Adrenal gland (tissue), 9 donors: ENCODE measurements at regions not wholly inside any gene's neighbourhood (a gene's known extent, or its start where the extent isn't known, plus 50 kb on each side); places are given as distances from the start of the nearest gene placed in this dataset.
"Not testable (repeated sequence)": the region's sequence is repeated elsewhere in the genome, so short reads cannot be mapped to it uniquely, and the experiment has no call there.

Experiments
- DNase-seq, 7 donors: peaks; one replicate each; pipeline ENCODE4 v3.0.0-alpha.2; 2019 to 2020
- H3K27ac ChIP-seq, 5 donors: fragments of 200-600 bp; sonication (generic) in 4 of 5; 1 replicate in 3 of 5; 2 replicates in 2 of 5; pipeline versions ENCODE4 v1.5.1 to v1.8.0; 2016 to 2020; ENCODE audit warnings: mild to moderate bottlenecking in 1 of 5
- H3K27me3 ChIP-seq: fragments of 200-600 bp; 2 replicates; pipeline ENCODE4 v1.8.0; 2021
- H3K36me3 ChIP-seq, 2 donors: fragments of 200-600 bp; replicated peaks in 1 of 2; 1 replicate in 1 of 2; 2 replicates in 1 of 2; pipeline versions ENCODE4 v1.5.1 to v1.8.0; 2018 to 2022
- H3K4me1 ChIP-seq, 2 donors: fragments of 200-600 bp; replicated peaks in 1 of 2; 1 replicate in 1 of 2; 2 replicates in 1 of 2; pipeline versions ENCODE4 v1.5.1 to v1.8.0; 2018 to 2021
- H3K4me3 ChIP-seq, 4 donors: fragments of 200-600 bp; sonication (generic) in 3 of 4; one replicate each; pipeline ENCODE4 v1.5.1; 2016 to 2018
- H3K9me3 ChIP-seq, 3 donors: fragments of 200-600 bp; sonication (generic) in 1 of 3; replicated peaks in 1 of 3; 1 replicate in 2 of 3; 2 replicates in 1 of 3; pipeline versions ENCODE4 v1.5.1 to v1.8.0; 2016 to 2021
- POLR2A ChIP-seq, 2 donors: fragments of 450-650 bp; IDR thresholded peaks; one replicate each; pipeline ENCODE4 v1.6.1; 2017; ENCODE audit warnings: antibody characterized with exemption in 2 of 2, mild to moderate bottlenecking in 2 of 2, moderate library complexity in 1 of 2
- WGBS, 4 donors: extraction: QIAGEN DNeasy Blood & Tissue Kit in 2 of 4; methylation state at CpG; one replicate each; pipeline versions ENCODE4 v1.1.5 to v1.1.7; 2013 to 2017; 5-methylcytosine and 5-hydroxymethylcytosine counted together
- intact Hi-C, 2 donors: fragments of 100-400 bp; cut with DNase I; formaldehyde crosslinking; loops; one replicate each; pipeline versions ENCODE4 v1.14.1 to v1.15.0; 2022 to 2023
- TF ChIP-seq, protein P1 (sequence below), 6 experiments: fragments of 450-650 bp in 4 of 6; fragments of 200-600 bp in 2 of 6; sonication (generic) in 1 of 6; IDR thresholded peaks; 1 replicate in 5 of 6; 2 replicates in 1 of 6; pipeline versions ENCODE4 v1.5.1 to v1.8.0; 2016 to 2021; ENCODE audit warnings: antibody characterized with exemption in 6 of 6, mild to moderate bottlenecking in 2 of 6, moderate library complexity in 1 of 6
- donor health status: healthy with polysubstance abuse.
- donor health status: Bipolar disorder and iron deficiency.
- donor health status: DM: yes; HTN: yes; CAD: no.
- donor health status: DM: no; HTN: no; CAD: no.
- donor health status: DM: no; HTN: no; CAD: no.

DNA sequence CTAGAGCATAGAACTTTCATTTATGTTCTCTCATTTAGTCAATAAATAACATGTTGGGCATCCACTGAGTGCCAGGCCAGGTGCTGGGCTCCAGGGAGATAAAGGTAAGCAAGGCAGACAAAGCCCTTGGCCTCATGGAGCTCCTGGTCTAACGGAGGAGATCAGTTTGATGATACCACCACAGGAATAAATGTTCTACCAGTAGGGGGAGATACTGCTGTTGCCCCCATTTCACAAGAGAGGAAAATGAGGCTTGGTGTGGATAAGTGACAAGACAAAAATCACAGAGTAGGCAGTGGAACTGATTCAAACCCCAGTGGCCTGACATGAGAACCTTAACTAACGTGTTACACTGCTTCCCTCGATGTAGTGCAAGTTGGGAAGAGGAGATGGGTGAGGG, 80.4 kb upstream of the ERCC4 start:
- Histone ChIP-seq H3K36me3 (no peaks in the 10 kb centered on the region), H3K4me1 (no peaks in the 10 kb centered on the region), H3K9me3 (no peaks in the 10 kb centered on the region), H3K4me3 (no peak overlapping the region), H3K27me3 (no peaks in the 10 kb centered on the region), H3K27ac (no peak overlapping the region)
- no peak for TF ChIP-seq POLR2A (IDR thresholded peaks at IDR 0.05)
- TF ChIP-seq, protein P1, sequence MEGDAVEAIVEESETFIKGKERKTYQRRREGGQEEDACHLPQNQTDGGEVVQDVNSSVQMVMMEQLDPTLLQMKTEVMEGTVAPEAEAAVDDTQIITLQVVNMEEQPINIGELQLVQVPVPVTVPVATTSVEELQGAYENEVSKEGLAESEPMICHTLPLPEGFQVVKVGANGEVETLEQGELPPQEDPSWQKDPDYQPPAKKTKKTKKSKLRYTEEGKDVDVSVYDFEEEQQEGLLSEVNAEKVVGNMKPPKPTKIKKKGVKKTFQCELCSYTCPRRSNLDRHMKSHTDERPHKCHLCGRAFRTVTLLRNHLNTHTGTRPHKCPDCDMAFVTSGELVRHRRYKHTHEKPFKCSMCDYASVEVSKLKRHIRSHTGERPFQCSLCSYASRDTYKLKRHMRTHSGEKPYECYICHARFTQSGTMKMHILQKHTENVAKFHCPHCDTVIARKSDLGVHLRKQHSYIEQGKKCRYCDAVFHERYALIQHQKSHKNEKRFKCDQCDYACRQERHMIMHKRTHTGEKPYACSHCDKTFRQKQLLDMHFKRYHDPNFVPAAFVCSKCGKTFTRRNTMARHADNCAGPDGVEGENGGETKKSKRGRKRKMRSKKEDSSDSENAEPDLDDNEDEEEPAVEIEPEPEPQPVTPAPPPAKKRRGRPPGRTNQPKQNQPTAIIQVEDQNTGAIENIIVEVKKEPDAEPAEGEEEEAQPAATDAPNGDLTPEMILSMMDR (IDR thresholded peaks at IDR 0.05) = no peak
- intact Hi-C loops = no loop called here
- WGBS, 4 donors = 84 to 92% (median 91%) methylated on average over 3 of the region's 3 CpGs
- DNase-seq = no peak

- no peak overlapping the region for H3K4me3 ChIP-seq
- TF ChIP-seq, protein P1 (IDR thresholded peaks at IDR 0.05) = no peak
- no peak for TF ChIP-seq POLR2A (IDR thresholded peaks at IDR 0.05)
- H3K4me1 ChIP-seq = no peaks in the 10 kb centered on the region
- no peak for DNase-seq
- H3K36me3 ChIP-seq = no peaks in the 10 kb centered on the region
- H3K9me3 ChIP-seq = no peaks in the 10 kb centered on the region
- intact Hi-C loops = no loop called here
- peaks cover 5% of the 10 kb centered on the region for H3K27me3 ChIP-seq
- WGBS, 4 donors = 67 to 77% (median 68%) methylated on average over 2 of the region's 2 CpGs
- H3K27ac ChIP-seq = no peak overlapping the region
Observed at GRCh38 chr16:13845232-13845631, 74.7 kb upstream of the ERCC4 start.

GRCh38 chr16:13848795-13849194, 71.2 kb upstream of the ERCC4 start:
- 57 to 72% (median 61%) methylated on average over 2 of the region's 2 CpGs for WGBS, 4 donors
- no peak overlapping the region for H3K4me3 ChIP-seq
- H3K36me3 ChIP-seq = no peaks in the 10 kb centered on the region
- H3K27me3 ChIP-seq = peaks cover 5% of the 10 kb centered on the region
- intact Hi-C loops = no loop called here
- H3K27ac ChIP-seq = no peak overlapping the region
- H3K9me3 ChIP-seq = no peaks in the 10 kb centered on the region
- TF ChIP-seq, protein P1 (IDR thresholded peaks at IDR 0.05) = no peak
- no peak for TF ChIP-seq POLR2A (IDR thresholded peaks at IDR 0.05)
- DNase-seq = no peak
- no peaks in the 10 kb centered on the region for H3K4me1 ChIP-seq

DNA sequence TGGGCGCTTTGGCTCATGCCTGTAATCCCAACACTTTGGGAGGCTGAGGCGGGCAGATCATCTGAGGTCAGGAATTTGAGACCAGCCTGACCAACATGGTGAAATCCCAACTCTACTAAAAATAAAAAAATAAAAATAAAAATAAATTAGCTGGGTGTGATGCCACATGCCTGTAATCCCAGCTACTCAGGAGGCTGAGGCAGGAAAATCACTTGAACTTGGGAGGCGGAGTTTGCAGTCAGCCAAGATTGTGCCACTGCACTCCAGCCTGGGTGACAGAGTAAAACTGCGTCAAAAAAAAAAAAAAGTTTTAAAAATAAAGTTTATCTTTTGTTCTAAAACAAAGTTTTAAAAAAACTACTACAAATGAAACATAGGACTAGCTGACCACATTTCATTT, 69.8 kb upstream of the ERCC4 start:
- H3K9me3 ChIP-seq, intact Hi-C loops, DNase-seq, H3K27me3 ChIP-seq, H3K36me3 ChIP-seq, H3K4me3 ChIP-seq, H3K27ac ChIP-seq, H3K4me1 ChIP-seq: not testable (repeated sequence)
- 79 to 93% (median 87%) methylated on average over 4 of the region's 4 CpGs for WGBS, 4 donors

DNA sequence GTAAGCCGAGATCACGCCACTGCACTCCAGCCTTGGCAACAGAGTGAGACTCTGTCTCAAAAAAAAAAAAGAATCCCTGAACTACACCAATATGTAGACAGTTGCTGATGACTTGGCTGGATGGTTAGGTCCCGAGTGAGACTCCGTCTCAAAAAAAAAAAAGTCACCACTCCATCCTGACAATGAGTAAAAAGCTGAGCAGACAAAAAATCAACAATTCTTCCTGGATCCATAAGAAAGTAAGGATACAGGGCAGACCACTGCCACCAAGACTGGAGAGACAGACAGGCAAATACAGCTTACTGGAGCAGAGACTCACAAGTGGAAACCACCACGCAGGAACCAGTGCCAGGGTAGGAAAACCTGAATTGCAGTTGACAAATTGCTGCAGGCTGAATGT, 67.1 kb upstream of the ERCC4 start:
- Histone ChIP-seq H3K4me1 (no peaks in the 10 kb centered on the region), H3K9me3 (no peaks in the 10 kb centered on the region), H3K4me3 (no peak overlapping the region), H3K27ac (no peak overlapping the region), H3K36me3 (no peaks in the 10 kb centered on the region), H3K27me3 (peaks cover 5% of the 10 kb centered on the region)
- DNase-seq = no peak
- intact Hi-C loops = no loop called here
- no peak for TF ChIP-seq POLR2A (IDR thresholded peaks at IDR 0.05)
- TF ChIP-seq, protein P1 (IDR thresholded peaks at IDR 0.05) = no peak
- 82 to 85% (median 83%) methylated on average over 5 of the region's 5 CpGs for WGBS, 4 donors
